ENCODE measurements at regions not wholly inside any gene's neighbourhood (a gene's known extent, or its start where the extent isn't known, plus 50 kb on each side); places are given as distances from the start of the nearest gene placed in this dataset.

GRCh38 chr7:51629206-51629605 lies 312.6 kb upstream of the COBL start:
- TF ChIP-seq EP300 (IDR thresholded peaks at IDR 0.05; ENCODE audit: borderline replicate concordance), result no peak
- TF ChIP-seq CREB1 (IDR thresholded peaks at IDR 0.05; ENCODE audit: low read depth), result no peak
- TF ChIP-seq REST (IDR thresholded peaks at IDR 0.05; ENCODE audit: low read depth), result no peak
- TF ChIP-seq TCF12 (IDR thresholded peaks at IDR 0.05; ENCODE audit: low read depth), result no peak
- TF ChIP-seq CEBPB (IDR thresholded peaks at IDR 0.05), result no peak
- TF ChIP-seq, protein P1, sequence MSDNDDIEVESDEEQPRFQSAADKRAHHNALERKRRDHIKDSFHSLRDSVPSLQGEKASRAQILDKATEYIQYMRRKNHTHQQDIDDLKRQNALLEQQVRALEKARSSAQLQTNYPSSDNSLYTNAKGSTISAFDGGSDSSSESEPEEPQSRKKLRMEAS (IDR thresholded peaks at IDR 0.05), result no peak
- TF ChIP-seq TEAD4 (IDR thresholded peaks at IDR 0.05), result no peak
- no peak for TF ChIP-seq ZBTB7A (IDR thresholded peaks at IDR 0.05; ENCODE audit: low read depth)
- no peak for TF ChIP-seq RAD21 (IDR thresholded peaks at IDR 0.05; ENCODE audit: low read depth)
- no peak for TF ChIP-seq YY1 (IDR thresholded peaks at IDR 0.05; ENCODE audit: low read depth)
- no peak for TF ChIP-seq FOXM1 (IDR thresholded peaks at IDR 0.05; ENCODE audit: borderline replicate concordance, low read depth)
- no peak for TF ChIP-seq NFIC (IDR thresholded peaks at IDR 0.05)
- TF ChIP-seq USF1 (IDR thresholded peaks at IDR 0.05), result no peak
- TF ChIP-seq TAF1 (IDR thresholded peaks at IDR 0.05; ENCODE audit: low read depth), result no peak
- TF ChIP-seq EGR1 (IDR thresholded peaks at IDR 0.05), result no peak

DNA sequence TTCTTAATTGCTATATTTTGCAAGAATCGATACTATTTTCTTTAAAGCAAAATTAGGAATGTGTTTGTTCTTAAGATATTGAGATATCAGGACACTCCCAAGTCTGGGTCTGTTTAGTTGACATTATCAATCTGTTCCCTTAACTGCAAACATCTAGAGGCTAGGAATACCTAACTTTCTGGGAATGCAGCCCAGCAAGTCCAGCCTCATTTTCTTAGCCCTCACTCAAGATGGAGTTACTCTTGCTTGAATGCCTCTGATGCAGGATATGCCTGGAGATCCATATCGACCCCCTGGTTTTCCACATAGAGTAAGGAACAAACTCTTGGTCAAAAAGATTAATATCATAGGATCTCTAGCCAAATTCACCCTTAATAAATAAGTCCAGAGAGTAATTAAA lies 305.3 kb upstream of the COBL start:
- TF ChIP-seq ZBTB7A (IDR thresholded peaks at IDR 0.05; ENCODE audit: low read depth), result no peak
- TF ChIP-seq EGR1 (IDR thresholded peaks at IDR 0.05), result no peak
- TF ChIP-seq CEBPB (IDR thresholded peaks at IDR 0.05), result no peak
- TF ChIP-seq REST (IDR thresholded peaks at IDR 0.05; ENCODE audit: low read depth), result no peak
- no peak for TF ChIP-seq USF1 (IDR thresholded peaks at IDR 0.05)
- no peak for TF ChIP-seq YY1 (IDR thresholded peaks at IDR 0.05; ENCODE audit: low read depth)
- TF ChIP-seq EP300 (IDR thresholded peaks at IDR 0.05; ENCODE audit: borderline replicate concordance), result no peak
- no peak for TF ChIP-seq TCF12 (IDR thresholded peaks at IDR 0.05; ENCODE audit: low read depth)
- TF ChIP-seq TAF1 (IDR thresholded peaks at IDR 0.05; ENCODE audit: low read depth), result no peak

GRCh38 chr7:51620706-51621105 lies 304.1 kb upstream of the COBL start:
- TF ChIP-seq YY1 (IDR thresholded peaks at IDR 0.05; ENCODE audit: low read depth) (no peak), TAF1 (IDR thresholded peaks at IDR 0.05; ENCODE audit: low read depth) (no peak), TEAD4 (IDR thresholded peaks at IDR 0.05) (no peak), CEBPB (IDR thresholded peaks at IDR 0.05) (no peak), TCF12 (IDR thresholded peaks at IDR 0.05; ENCODE audit: low read depth) (no peak), REST (IDR thresholded peaks at IDR 0.05; ENCODE audit: low read depth) (no peak), NFIC (IDR thresholded peaks at IDR 0.05) (no peak), CREB1 (IDR thresholded peaks at IDR 0.05; ENCODE audit: low read depth) (no peak), EP300 (IDR thresholded peaks at IDR 0.05; ENCODE audit: borderline replicate concordance) (no peak), FOXM1 (IDR thresholded peaks at IDR 0.05; ENCODE audit: borderline replicate concordance, low read depth) (no peak), USF1 (IDR thresholded peaks at IDR 0.05) (no peak), ZBTB7A (IDR thresholded peaks at IDR 0.05; ENCODE audit: low read depth) (no peak), EGR1 (IDR thresholded peaks at IDR 0.05) (no peak), RAD21 (IDR thresholded peaks at IDR 0.05; ENCODE audit: low read depth) (no peak)
- TF ChIP-seq, protein P1 (IDR thresholded peaks at IDR 0.05), result no peak

DNA sequence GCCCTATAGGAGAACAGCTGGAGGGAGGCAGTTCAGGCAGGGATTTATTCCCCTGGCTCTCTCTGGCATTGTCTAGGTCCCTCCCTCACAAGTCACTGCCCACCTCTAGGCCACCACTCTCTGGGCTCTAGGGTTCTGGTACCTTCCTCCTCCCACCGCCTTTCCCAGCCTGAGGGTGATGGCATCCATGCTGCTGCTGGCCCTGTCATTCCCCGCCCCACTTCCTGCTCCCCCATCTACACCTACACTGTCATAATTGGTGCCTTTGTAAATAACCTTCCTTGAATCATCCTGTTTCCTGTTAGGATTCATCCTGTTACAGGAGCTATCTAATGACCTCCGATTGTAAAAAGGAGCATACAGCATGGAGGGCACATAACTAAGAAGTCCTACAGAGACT lies 303.3 kb upstream of the COBL start:
- no peak for TF ChIP-seq ZBTB7A (IDR thresholded peaks at IDR 0.05; ENCODE audit: low read depth)
- no peak for TF ChIP-seq YY1 (IDR thresholded peaks at IDR 0.05; ENCODE audit: low read depth)
- TF ChIP-seq, protein P1 (IDR thresholded peaks at IDR 0.05), result no peak

Data from Ishikawa (cell line).